ENCODE measurements at regions not wholly inside any gene's neighbourhood (a gene's known extent, or its start where the extent isn't known, plus 50 kb on each side); places are given as distances from the start of the nearest gene placed in this dataset.

- TF ChIP-seq CTCF (IDR thresholded peaks at IDR 0.05; ENCODE audit: poor library complexity) (no peak), EZH2 (IDR thresholded peaks at IDR 0.05; ENCODE audit: borderline replicate concordance) (no peak), EZH2phosphoT487 (IDR thresholded peaks at IDR 0.05; ENCODE audit: low read depth, severe bottlenecking, unreplicated experiment) (no peak)
Observed at GRCh38 chr13:74039154-74039553, 95.0 kb downstream of the KLF12 start.

Measured in hepatocyte (in vitro differentiated cells).